ENCODE measurements at regions not wholly inside any gene's neighbourhood (a gene's known extent, or its start where the extent isn't known, plus 50 kb on each side); places are given as distances from the start of the nearest gene placed in this dataset.

GRCh38 chr12:126268222-126268621 is 1203.0 kb downstream of the AACS start:
- WGBS, 4 donors = 81 to 88% (median 85%) methylated on average over 4 of the region's 4 CpGs
- Histone ChIP-seq H3K4me1 (no peaks in the 10 kb centered on the region), H3K4me3 (no peak overlapping the region), H3K36me3 (no peaks in the 10 kb centered on the region), H3K27me3 (no peaks in the 10 kb centered on the region), H3K9me3 (peaks cover 0 to 2% (median 0%) of the 10 kb centered on the region in 12 donors), H3K27ac (no peak overlapping the region)
- no peak for ATAC-seq
- intact Hi-C loops (cut with DNase I) = no loop called here
- no peak for DNase-seq
- no peak for TF ChIP-seq CTCF (IDR thresholded peaks at IDR 0.05)
- no peak for TF ChIP-seq POLR2A (IDR thresholded peaks at IDR 0.05)

GRCh38 chr12:126271159-126271558 is 1205.9 kb downstream of the AACS start:
- Histone ChIP-seq H3K4me3 (no peak overlapping the region), H3K4me1 (no peaks in the 10 kb centered on the region), H3K27ac (no peak overlapping the region), H3K9me3 (peaks cover 0 to 2% (median 0%) of the 10 kb centered on the region in 12 donors), H3K36me3 (no peaks in the 10 kb centered on the region), H3K27me3 (no peaks in the 10 kb centered on the region)
- ATAC-seq (no peak), DNase-seq (no peak)
- TF ChIP-seq POLR2A (IDR thresholded peaks at IDR 0.05) = no peak
- TF ChIP-seq CTCF (IDR thresholded peaks at IDR 0.05) = no peak
- intact Hi-C loops (cut with DNase I) = no loop called here
- 63 to 78% (median 71%) methylated on average over 3 of the region's 3 CpGs for WGBS, 4 donors

- Histone ChIP-seq H3K9me3 (peaks cover 0 to 3% (median 0%) of the 10 kb centered on the region in 12 donors), H3K4me1 (no peaks in the 10 kb centered on the region), H3K36me3 (no peaks in the 10 kb centered on the region), H3K27ac (no peak overlapping the region), H3K4me3 (no peak overlapping the region), H3K27me3 (peaks cover 0 to 2% (median 0%) of the 10 kb centered on the region in 9 donors)
- no peak for TF ChIP-seq POLR2A (IDR thresholded peaks at IDR 0.05)
- TF ChIP-seq CTCF (IDR thresholded peaks at IDR 0.05) = no peak
- intact Hi-C loops (cut with DNase I) = no loop called here
- DNase-seq (no peak), ATAC-seq (no peak)
- WGBS, 4 donors = 52 to 59% (median 55%) methylated on average over 4 of the region's 4 CpGs
Observed at GRCh38 chr12:126282691-126283090, 1217.5 kb downstream of the AACS start.

GRCh38 chr12:126286203-126286602 is 1221.0 kb downstream of the AACS start:
- no peak overlapping the region for H3K4me3 ChIP-seq
- no peak for TF ChIP-seq CTCF (IDR thresholded peaks at IDR 0.05)
- no peak for TF ChIP-seq POLR2A (IDR thresholded peaks at IDR 0.05)
- H3K27me3 ChIP-seq = no peaks in the 10 kb centered on the region
- ATAC-seq (no peak), DNase-seq (no peak)
- peaks cover 0 to 6% (median 0%) of the 10 kb centered on the region in 12 donors for H3K9me3 ChIP-seq
- no peak overlapping the region for H3K27ac ChIP-seq
- H3K36me3 ChIP-seq = no peaks in the 10 kb centered on the region
- intact Hi-C loops (cut with DNase I) = no loop called here
- WGBS, 4 donors = 60 to 76% (median 69%) methylated on average over 1 of the region's 1 CpG
- H3K4me1 ChIP-seq = no peaks in the 10 kb centered on the region

All from heart left ventricle (tissue), 16 donors.